Tibial nerve (tissue), 3 donors: ENCODE measurements at regions not wholly inside any gene's neighbourhood (a gene's known extent, or its start where the extent isn't known, plus 50 kb on each side); places are given as distances from the start of the nearest gene placed in this dataset.

Experiments used
- POLR2A ChIP-seq, 2 donors: fragments of 450-650 bp; IDR thresholded peaks; one replicate each; pipeline ENCODE4 v1.6.1; 2017; ENCODE audit warnings: antibody characterized with exemption in 2 of 2, mild to moderate bottlenecking in 2 of 2, moderate library complexity in 2 of 2
- TF ChIP-seq, protein P1 (sequence below), 5 experiments: fragments of 200-600 bp in 3 of 5; fragments of 450-650 bp in 2 of 5; sonication (generic) in 3 of 5; IDR thresholded peaks; one replicate each; pipeline ENCODE4 v1.5.1; 2016 to 2019; ENCODE audit warnings: antibody characterized with exemption in 5 of 5, mild to moderate bottlenecking in 3 of 5, moderate library complexity in 2 of 5

- TF ChIP-seq, protein P1, sequence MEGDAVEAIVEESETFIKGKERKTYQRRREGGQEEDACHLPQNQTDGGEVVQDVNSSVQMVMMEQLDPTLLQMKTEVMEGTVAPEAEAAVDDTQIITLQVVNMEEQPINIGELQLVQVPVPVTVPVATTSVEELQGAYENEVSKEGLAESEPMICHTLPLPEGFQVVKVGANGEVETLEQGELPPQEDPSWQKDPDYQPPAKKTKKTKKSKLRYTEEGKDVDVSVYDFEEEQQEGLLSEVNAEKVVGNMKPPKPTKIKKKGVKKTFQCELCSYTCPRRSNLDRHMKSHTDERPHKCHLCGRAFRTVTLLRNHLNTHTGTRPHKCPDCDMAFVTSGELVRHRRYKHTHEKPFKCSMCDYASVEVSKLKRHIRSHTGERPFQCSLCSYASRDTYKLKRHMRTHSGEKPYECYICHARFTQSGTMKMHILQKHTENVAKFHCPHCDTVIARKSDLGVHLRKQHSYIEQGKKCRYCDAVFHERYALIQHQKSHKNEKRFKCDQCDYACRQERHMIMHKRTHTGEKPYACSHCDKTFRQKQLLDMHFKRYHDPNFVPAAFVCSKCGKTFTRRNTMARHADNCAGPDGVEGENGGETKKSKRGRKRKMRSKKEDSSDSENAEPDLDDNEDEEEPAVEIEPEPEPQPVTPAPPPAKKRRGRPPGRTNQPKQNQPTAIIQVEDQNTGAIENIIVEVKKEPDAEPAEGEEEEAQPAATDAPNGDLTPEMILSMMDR (IDR thresholded peaks at IDR 0.05), result no peak
- no peak for TF ChIP-seq POLR2A (IDR thresholded peaks at IDR 0.05)
Measured at GRCh38 chr18:67302043-67302442, 214.5 kb downstream of the DSEL start.
